Liver (tissue), 8 donors: ENCODE measurements at regions not wholly inside any gene's neighbourhood (a gene's known extent, or its start where the extent isn't known, plus 50 kb on each side); places are given as distances from the start of the nearest gene placed in this dataset.

Experiments
- DNase-seq: peaks from one replicate; pipeline ENCODE4 v3.0.0-alpha.2; 2017; ENCODE audit warnings: low spot score
- H3K27ac ChIP-seq, 2 donors: one replicate each; pipeline ENCODE4 v1.7.0; 2013; ENCODE audit warnings: inconsistent platforms in 2 of 2, low read length in 2 of 2, control low read depth in 1 of 2, low read depth in 1 of 2, mild to moderate bottlenecking in 1 of 2
- H3K27me3 ChIP-seq, 4 donors: one replicate each; pipeline versions ENCODE4 v1.6.1 to v1.7.0; 2013; ENCODE audit warnings: low read length in 3 of 4, inconsistent platforms in 1 of 4, mild to moderate bottlenecking in 1 of 4, moderate library complexity in 1 of 4; ENCODE audit not compliant: control insufficient read depth in 4 of 4, insufficient read depth in 4 of 4
- H3K36me3 ChIP-seq, 4 donors: one replicate each; pipeline versions ENCODE4 v1.6.1 to v1.7.0; 2013; ENCODE audit warnings: low read length in 3 of 4, mild to moderate bottlenecking in 3 of 4, low read depth in 1 of 4, moderate library complexity in 1 of 4; ENCODE audit not compliant: control insufficient read depth in 4 of 4, insufficient read depth in 3 of 4
- H3K4me1 ChIP-seq, 4 donors: one replicate each; pipeline versions ENCODE4 v1.6.1 to v1.7.0; 2013; ENCODE audit warnings: low read length in 3 of 4, mild to moderate bottlenecking in 3 of 4, moderate library complexity in 1 of 4; ENCODE audit not compliant: control insufficient read depth in 4 of 4, insufficient read depth in 4 of 4
- H3K4me3 ChIP-seq, 3 donors: one replicate each; pipeline versions ENCODE4 v1.6.1 to v1.7.0; 2013; ENCODE audit warnings: low read length in 3 of 3, control low read depth in 1 of 3, low read depth in 1 of 3, mild to moderate bottlenecking in 1 of 3
- H3K9ac ChIP-seq, 2 donors: one replicate each; pipeline ENCODE4 v1.7.0; 2013; ENCODE audit warnings: low read length in 2 of 2, mild to moderate bottlenecking in 2 of 2, moderate library complexity in 2 of 2, control low read depth in 1 of 2, low read depth in 1 of 2
- H3K9me3 ChIP-seq, 4 donors: one replicate each; pipeline versions ENCODE4 v1.6.1 to v1.7.0; 2013; ENCODE audit warnings: low read length in 3 of 4; ENCODE audit not compliant: control insufficient read depth in 4 of 4
- ATF3 ChIP-seq: IDR thresholded peaks from 2 replicates; pipeline ENCODE4 v1.6.1; 2016; ENCODE audit warnings: antibody characterized with exemption
- CTCF ChIP-seq: fragments of 150-350 bp; IDR thresholded peaks from 2 replicates; pipeline ENCODE4 v1.5.1; 2017; ENCODE audit warnings: improper control_type of control experiment, low read depth, low read length; ENCODE audit not compliant: missing input control
- EGR1 ChIP-seq, 2 donors: IDR thresholded peaks; 2 replicates each; pipeline ENCODE4 v1.6.1; 2016 to 2018; ENCODE audit warnings: antibody characterized with exemption in 2 of 2, low read depth in 2 of 2
- FOXA1 ChIP-seq: IDR thresholded peaks from 2 replicates; pipeline ENCODE4 v1.6.1; 2016; ENCODE audit warnings: antibody characterized with exemption
- FOXA2 ChIP-seq: IDR thresholded peaks from 2 replicates; pipeline ENCODE4 v1.6.1; 2016; ENCODE audit warnings: antibody characterized with exemption
- GABPA ChIP-seq, 2 donors: IDR thresholded peaks in 1 of 2; conservative IDR thresholded peaks in 1 of 2; 2 replicates each; pipeline ENCODE4 v1.6.1; 2016; ENCODE audit warnings: antibody characterized with exemption in 2 of 2, mild to moderate bottlenecking in 1 of 2, moderate library complexity in 1 of 2
- HNF4A ChIP-seq, 2 donors: conservative IDR thresholded peaks; 2 replicates each; pipeline ENCODE4 v1.6.1; 2016; ENCODE audit warnings: antibody characterized with exemption in 2 of 2, mild to moderate bottlenecking in 2 of 2
- HNF4G ChIP-seq: IDR thresholded peaks from 2 replicates; pipeline ENCODE4 v1.6.1; 2016; ENCODE audit warnings: antibody characterized with exemption
- MAX ChIP-seq: IDR thresholded peaks from 2 replicates; pipeline ENCODE4 v1.6.1; 2016; ENCODE audit warnings: antibody characterized with exemption
- NR2F2 ChIP-seq: IDR thresholded peaks from 2 replicates; pipeline ENCODE4 v1.6.1; 2016; ENCODE audit warnings: antibody characterized with exemption
- RAD21 ChIP-seq, 2 donors: IDR thresholded peaks; 2 replicates each; pipeline ENCODE4 v1.6.1; 2016; ENCODE audit warnings: antibody characterized with exemption in 2 of 2, mild to moderate bottlenecking in 2 of 2
- REST ChIP-seq: IDR thresholded peaks from 2 replicates; pipeline ENCODE4 v1.6.1; 2016; ENCODE audit warnings: antibody characterized with exemption, mild to moderate bottlenecking
- RXRA ChIP-seq, 2 donors: IDR thresholded peaks; 2 replicates each; pipeline ENCODE4 v1.6.1; 2017 to 2018; ENCODE audit warnings: antibody characterized with exemption in 2 of 2, mild to moderate bottlenecking in 1 of 2
- SP1 ChIP-seq: IDR thresholded peaks from 2 replicates; pipeline ENCODE4 v1.6.1; 2018; ENCODE audit warnings: antibody characterized with exemption, mild to moderate bottlenecking
- TAF1 ChIP-seq: conservative IDR thresholded peaks from 2 replicates; pipeline ENCODE4 v1.6.1; 2016; ENCODE audit warnings: antibody characterized with exemption, mild to moderate bottlenecking
- WGBS: extraction: QIAGEN DNeasy Blood & Tissue Kit; methylation state at CpG from one replicate; pipeline ENCODE4 v1.1.7; 2013; 5-methylcytosine and 5-hydroxymethylcytosine counted together
- donor health status: healthy.
- donor health status: healthy.
- donor health status: healthy.
- donor health status: healthy.
- donor health status: healthy.

GRCh38 chr5:161077936-161078545, 226.0 kb upstream of the ATP10B start:
- WGBS = 35% methylated on average over 2 of the region's 2 CpGs
- Histone ChIP-seq H3K4me3 (no peak overlapping the region), H3K9ac (no peak overlapping the region), H3K9me3 (no peaks in the 10 kb centered on the region), H3K27me3 (no peaks in the 10 kb centered on the region), H3K36me3 (no peaks in the 10 kb centered on the region), H3K27ac (no peak overlapping the region), H3K4me1 (no peaks in the 10 kb centered on the region)
- no peak for DNase-seq
- no peak for TF ChIP-seq SP1
- TF ChIP-seq FOXA2 = no peak
- no peak for TF ChIP-seq TAF1
- TF ChIP-seq GABPA (IDR thresholded peaks at IDR 0.05 in 1 of 2, conservative IDR thresholded peaks at IDR 0.05 in 1 of 2) = no peak
- no peak for TF ChIP-seq NR2F2
- no peak for TF ChIP-seq CTCF
- no peak for TF ChIP-seq ATF3
- TF ChIP-seq RAD21 (IDR thresholded peaks at IDR 0.05) = no peak
- TF ChIP-seq RXRA (IDR thresholded peaks at IDR 0.05) = no peak
- TF ChIP-seq HNF4A (conservative IDR thresholded peaks at IDR 0.05) = no peak

- TF ChIP-seq CTCF (no peak), HNF4A (conservative IDR thresholded peaks at IDR 0.05) (no peak), EGR1 (IDR thresholded peaks at IDR 0.05; ENCODE audit: low read depth in 2 of 2) (no peak), FOXA1 (no peak), RXRA (IDR thresholded peaks at IDR 0.05) (no peak), REST (no peak), MAX (no peak), ATF3 (no peak), HNF4G (no peak), GABPA (IDR thresholded peaks at IDR 0.05 in 1 of 2, conservative IDR thresholded peaks at IDR 0.05 in 1 of 2) (no peak)
- H3K36me3 ChIP-seq = no peaks in the 10 kb centered on the region
- no peaks in the 10 kb centered on the region for H3K9me3 ChIP-seq
- H3K27me3 ChIP-seq = no peaks in the 10 kb centered on the region
- H3K9ac ChIP-seq = no peak overlapping the region
- H3K4me1 ChIP-seq = no peaks in the 10 kb centered on the region
- no peak overlapping the region for H3K27ac ChIP-seq
- H3K4me3 ChIP-seq = no peak overlapping the region
- no peak for DNase-seq
- WGBS = 75% methylated on average over 2 of the region's 2 CpGs
Observed at GRCh38 chr5:161077496-161077895, 225.5 kb upstream of the ATP10B start.
